Effector memory CD8-positive, alpha-beta T cell (primary cell): ENCODE measurements at regions not wholly inside any gene's neighbourhood (a gene's known extent, or its start where the extent isn't known, plus 50 kb on each side); places are given as distances from the start of the nearest gene placed in this dataset.

ENCODE experiments used
- ATAC-seq: fragments of 150-1000 bp; cut with Tn5 transposase; replicated peaks from 2 replicates; pipeline ENCODE4 v1.10.0; 2021; ENCODE audit warnings: mild to moderate bottlenecking, moderate library complexity
- DNase-seq, 3 experiments: peaks; one replicate each; pipeline ENCODE4 v3.0.0; 2021
- H3K27ac Mint-ChIP-seq, 2 donors: one replicate each; pipeline ENCODE4 v1.8.0; 2022; ENCODE audit warnings: mild to moderate bottlenecking in 2 of 2, mixed read lengths in 2 of 2, moderate library complexity in 2 of 2
- H3K27me3 Mint-ChIP-seq, 2 donors: one replicate each; pipeline ENCODE4 v1.8.0; 2022; ENCODE audit warnings: mixed read lengths in 2 of 2
- H3K36me3 Mint-ChIP-seq: one replicate; pipeline ENCODE4 v1.8.0; 2022; ENCODE audit warnings: mild to moderate bottlenecking, moderate library complexity, mixed read lengths; ENCODE audit not compliant: insufficient read depth
- H3K4me1 Mint-ChIP-seq, 2 donors: one replicate each; pipeline ENCODE4 v1.8.0; 2022; ENCODE audit warnings: low read depth in 2 of 2, mixed read lengths in 2 of 2
- H3K4me3 Mint-ChIP-seq, 2 donors: one replicate each; pipeline ENCODE4 v1.8.0; 2022; ENCODE audit warnings: mild to moderate bottlenecking in 2 of 2, mixed read lengths in 2 of 2, moderate library complexity in 2 of 2
- H3K9me3 Mint-ChIP-seq, 2 donors: one replicate each; pipeline ENCODE4 v1.8.0; 2022; ENCODE audit warnings: mixed read lengths in 2 of 2

GRCh38 chr9:106717686-106718085, 145.3 kb upstream of the ZNF462 start:
- no peaks in the 10 kb centered on the region for H3K4me1 Mint-ChIP-seq
- H3K4me3 Mint-ChIP-seq = no peak overlapping the region
- no peak for ATAC-seq
- no peak for DNase-seq
- no peaks in the 10 kb centered on the region for H3K27me3 Mint-ChIP-seq
- no peak overlapping the region for H3K27ac Mint-ChIP-seq
- H3K36me3 Mint-ChIP-seq = no peaks in the 10 kb centered on the region
- H3K9me3 Mint-ChIP-seq = peaks cover 0 to 9% of the 10 kb centered on the region in 2 donors

GRCh38 chr9:106718936-106719335, 144.0 kb upstream of the ZNF462 start:
- no peak for ATAC-seq

GRCh38 chr9:106722051-106722753, 140.8 kb upstream of the ZNF462 start:
- no peak overlapping the region for H3K4me3 Mint-ChIP-seq
- no peak for ATAC-seq
- peaks cover 5 to 8% of the 10 kb centered on the region in 2 donors for H3K9me3 Mint-ChIP-seq
- no peaks in the 10 kb centered on the region for H3K36me3 Mint-ChIP-seq
- H3K4me1 Mint-ChIP-seq = no peaks in the 10 kb centered on the region
- no peak for DNase-seq
- H3K27ac Mint-ChIP-seq = no peak overlapping the region
- H3K27me3 Mint-ChIP-seq = no peaks in the 10 kb centered on the region

More at GRCh38 chr9:106718936-106719335, 144.0 kb upstream of the ZNF462 start:
- Mint-ChIP-seq H3K4me3 (no peak overlapping the region), H3K36me3 (no peaks in the 10 kb centered on the region), H3K27me3 (no peaks in the 10 kb centered on the region), H3K27ac (no peak overlapping the region), H3K4me1 (no peaks in the 10 kb centered on the region), H3K9me3 (peaks cover 0 to 5% of the 10 kb centered on the region in 2 donors)
- no peak for DNase-seq

- ATAC-seq = no peak
- H3K27me3 Mint-ChIP-seq = no peaks in the 10 kb centered on the region
- no peaks in the 10 kb centered on the region for H3K4me1 Mint-ChIP-seq
- peaks cover 5 to 8% of the 10 kb centered on the region in 2 donors for H3K9me3 Mint-ChIP-seq
- no peak for DNase-seq
- no peaks in the 10 kb centered on the region for H3K36me3 Mint-ChIP-seq
- no peak overlapping the region for H3K4me3 Mint-ChIP-seq
- no peak overlapping the region for H3K27ac Mint-ChIP-seq
Measured at GRCh38 chr9:106723926-106724325, 139.0 kb upstream of the ZNF462 start.

GRCh38 chr9:106724566-106724965, 138.4 kb upstream of the ZNF462 start:
- DNase-seq (no peak), ATAC-seq (no peak)
- H3K4me3 Mint-ChIP-seq = no peak overlapping the region
- no peaks in the 10 kb centered on the region for H3K36me3 Mint-ChIP-seq
- no peaks in the 10 kb centered on the region for H3K27me3 Mint-ChIP-seq
- H3K4me1 Mint-ChIP-seq = no peaks in the 10 kb centered on the region
- H3K27ac Mint-ChIP-seq = no peak overlapping the region
- H3K9me3 Mint-ChIP-seq = peaks cover 1 to 8% of the 10 kb centered on the region in 2 donors

GRCh38 chr9:106726070-106726815, 136.7 kb upstream of the ZNF462 start:
- Mint-ChIP-seq H3K4me3 (no peak overlapping the region), H3K27ac (no peak overlapping the region), H3K27me3 (no peaks in the 10 kb centered on the region), H3K36me3 (no peaks in the 10 kb centered on the region), H3K9me3 (peaks cover 0 to 8% of the 10 kb centered on the region in 2 donors), H3K4me1 (no peaks in the 10 kb centered on the region)
- DNase-seq (no peak), ATAC-seq (no peak)

GRCh38 chr9:106727969-106728368, 135.0 kb upstream of the ZNF462 start:
- DNase-seq = no peak
- H3K27ac Mint-ChIP-seq = no peak overlapping the region
- no peak for ATAC-seq
- H3K4me3 Mint-ChIP-seq = no peak overlapping the region
- no peaks in the 10 kb centered on the region for H3K36me3 Mint-ChIP-seq
- peaks cover 5 to 8% of the 10 kb centered on the region in 2 donors for H3K9me3 Mint-ChIP-seq
- H3K27me3 Mint-ChIP-seq = no peaks in the 10 kb centered on the region
- H3K4me1 Mint-ChIP-seq = no peaks in the 10 kb centered on the region

- no peak for DNase-seq
- Mint-ChIP-seq H3K9me3 (peaks cover 5 to 8% of the 10 kb centered on the region in 2 donors), H3K4me1 (no peaks in the 10 kb centered on the region), H3K4me3 (no peak overlapping the region), H3K27me3 (no peaks in the 10 kb centered on the region), H3K36me3 (no peaks in the 10 kb centered on the region), H3K27ac (no peak overlapping the region)
- ATAC-seq = no peak
Measured at GRCh38 chr9:106728860-106729259, 134.1 kb upstream of the ZNF462 start.

- no peaks in the 10 kb centered on the region for H3K36me3 Mint-ChIP-seq
- H3K27ac Mint-ChIP-seq = no peak overlapping the region
- peaks cover 11% of the 10 kb centered on the region in 2 donors for H3K9me3 Mint-ChIP-seq
- no peak for ATAC-seq
- no peaks in the 10 kb centered on the region for H3K27me3 Mint-ChIP-seq
- H3K4me3 Mint-ChIP-seq = no peak overlapping the region
- H3K4me1 Mint-ChIP-seq = no peaks in the 10 kb centered on the region
- DNase-seq = no peak
Measured at GRCh38 chr9:106731910-106732309, 131.1 kb upstream of the ZNF462 start.

GRCh38 chr9:106733828-106734380, 129.1 kb upstream of the ZNF462 start:
- H3K9me3 Mint-ChIP-seq = peaks cover 11 to 14% of the 10 kb centered on the region in 2 donors
- H3K36me3 Mint-ChIP-seq = no peaks in the 10 kb centered on the region
- DNase-seq = no peak
- H3K27ac Mint-ChIP-seq = no peak overlapping the region
- no peaks in the 10 kb centered on the region for H3K4me1 Mint-ChIP-seq
- H3K4me3 Mint-ChIP-seq = no peak overlapping the region
- ATAC-seq = no peak
- H3K27me3 Mint-ChIP-seq = no peaks in the 10 kb centered on the region

GRCh38 chr9:106737516-106737915, 125.5 kb upstream of the ZNF462 start:
- DNase-seq (no peak), ATAC-seq (no peak)
- Mint-ChIP-seq H3K27me3 (no peaks in the 10 kb centered on the region), H3K27ac (no peak overlapping the region), H3K9me3 (peaks cover 11 to 12% of the 10 kb centered on the region in 2 donors), H3K36me3 (no peaks in the 10 kb centered on the region), H3K4me1 (no peaks in the 10 kb centered on the region), H3K4me3 (no peak overlapping the region)

- no peak for ATAC-seq
- H3K4me1 Mint-ChIP-seq = no peaks in the 10 kb centered on the region
- DNase-seq = no peak
- no peak overlapping the region for H3K27ac Mint-ChIP-seq
- H3K36me3 Mint-ChIP-seq = no peaks in the 10 kb centered on the region
- H3K4me3 Mint-ChIP-seq = no peak overlapping the region
- peaks cover 9 to 11% of the 10 kb centered on the region in 2 donors for H3K9me3 Mint-ChIP-seq
- H3K27me3 Mint-ChIP-seq = no peaks in the 10 kb centered on the region
Measured at GRCh38 chr9:106738109-106738508, 124.9 kb upstream of the ZNF462 start.

- H3K4me3 Mint-ChIP-seq = no peak overlapping the region
- H3K9me3 Mint-ChIP-seq = peaks cover 3 to 12% of the 10 kb centered on the region in 2 donors
- ATAC-seq (no peak), DNase-seq (no peak)
- no peak overlapping the region for H3K27ac Mint-ChIP-seq
- no peaks in the 10 kb centered on the region for H3K36me3 Mint-ChIP-seq
- no peaks in the 10 kb centered on the region for H3K27me3 Mint-ChIP-seq
- H3K4me1 Mint-ChIP-seq = no peaks in the 10 kb centered on the region
Measured at GRCh38 chr9:106745457-106745856, 117.5 kb upstream of the ZNF462 start.

- no peaks in the 10 kb centered on the region for H3K36me3 Mint-ChIP-seq
- no peaks in the 10 kb centered on the region for H3K27me3 Mint-ChIP-seq
- ATAC-seq (no peak), DNase-seq (no peak)
- H3K4me3 Mint-ChIP-seq = no peak overlapping the region
- no peaks in the 10 kb centered on the region for H3K4me1 Mint-ChIP-seq
- H3K9me3 Mint-ChIP-seq = peaks cover 3 to 12% of the 10 kb centered on the region in 2 donors
- H3K27ac Mint-ChIP-seq = no peak overlapping the region
Measured at GRCh38 chr9:106745876-106746275, 117.1 kb upstream of the ZNF462 start.
